ENCODE measurements at regions not wholly inside any gene's neighbourhood (a gene's known extent, or its start where the extent isn't known, plus 50 kb on each side); places are given as distances from the start of the nearest gene placed in this dataset.
"Not testable (repeated sequence)": the region's sequence is repeated elsewhere in the genome, so short reads cannot be mapped to it uniquely, and the experiment has no call there.

DNA sequence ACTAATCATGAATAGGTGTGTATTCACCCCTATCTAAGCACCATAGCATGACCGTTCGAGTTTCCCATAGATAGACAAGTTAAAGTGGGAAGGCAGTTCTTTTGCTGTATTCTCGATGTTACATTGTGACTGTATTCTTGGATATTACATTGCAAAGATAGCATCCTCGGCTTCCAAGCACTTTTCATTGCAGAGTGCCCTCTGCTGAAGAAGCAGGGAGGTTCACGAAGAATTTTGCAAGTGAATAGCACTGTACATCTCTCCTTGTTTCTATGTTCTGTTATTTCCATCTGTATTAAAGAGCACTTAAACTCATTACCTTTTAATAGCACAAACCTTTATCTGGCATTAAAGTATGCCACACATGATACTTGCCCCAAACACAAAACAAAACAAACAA is 426.7 kb upstream of the ARX start:
- ATAC-seq (no peak), DNase-seq (ENCODE audit: low spot score) (no peak)
- intact Hi-C loops (cut with DNase I): no loop called here

GRCh38 chrX:25433307-25433706 is 417.5 kb upstream of the ARX start:
- DNase-seq (ENCODE audit: low spot score) (no peak), ATAC-seq (no peak)
- intact Hi-C loops (cut with DNase I): no loop called here

GRCh38 chrX:25432396-25432795 is 416.6 kb upstream of the ARX start:
- intact Hi-C loops (cut with DNase I): no loop called here
- ATAC-seq: no peak
- DNase-seq (ENCODE audit: low spot score): no peak

GRCh38 chrX:25427873-25428555 is 412.2 kb upstream of the ARX start:
- no peak for DNase-seq (ENCODE audit: low spot score)

DNA sequence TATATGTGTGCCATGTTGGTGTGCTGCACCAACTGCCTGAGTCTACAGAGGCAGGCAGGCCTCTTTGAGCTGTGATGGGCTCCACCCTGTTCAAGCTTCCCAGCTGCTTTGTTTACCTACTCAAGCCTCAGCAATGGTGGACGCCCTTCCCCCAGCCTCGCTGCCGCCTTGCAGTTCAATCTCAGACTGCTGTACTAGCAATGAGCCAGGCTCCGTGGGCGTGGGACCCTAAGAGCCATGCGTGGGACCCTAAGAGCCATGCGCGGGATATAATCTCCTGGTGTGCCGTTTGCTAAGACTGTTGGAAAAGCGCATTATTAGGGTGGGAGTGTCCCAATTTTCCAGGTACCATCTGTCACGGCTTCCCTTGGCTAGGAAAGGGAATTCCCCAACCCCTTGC is 388.4 kb upstream of the ARX start:
- DNase-seq (ENCODE audit: low spot score); ATAC-seq; intact Hi-C loops (cut with DNase I): not testable (repeated sequence)

More at GRCh38 chrX:25427873-25428555, 412.2 kb upstream of the ARX start:
- intact Hi-C loops (cut with DNase I): no loop called here
- ATAC-seq: no peak

DNA sequence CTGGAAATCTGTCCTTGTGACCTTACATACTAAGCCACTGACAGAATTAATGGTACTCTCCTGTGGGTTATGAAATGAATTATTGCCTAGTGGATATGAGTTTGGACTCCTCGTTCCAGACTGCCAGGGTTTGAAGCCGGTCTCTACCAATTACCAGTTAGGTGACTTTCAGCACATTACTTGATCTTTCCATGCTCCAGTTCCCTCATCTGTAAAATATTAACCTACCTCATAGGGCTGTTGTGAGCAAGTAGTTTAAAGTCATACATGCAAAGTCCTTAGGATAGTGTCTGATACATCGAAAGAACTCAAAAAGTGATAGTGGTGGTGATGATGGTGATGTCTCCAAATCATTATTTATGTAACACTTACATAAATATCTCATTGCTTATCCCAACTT is 373.5 kb upstream of the ARX start:
- no peak for ATAC-seq
- intact Hi-C loops (cut with DNase I): no loop called here
- DNase-seq (ENCODE audit: low spot score): no peak

DNA sequence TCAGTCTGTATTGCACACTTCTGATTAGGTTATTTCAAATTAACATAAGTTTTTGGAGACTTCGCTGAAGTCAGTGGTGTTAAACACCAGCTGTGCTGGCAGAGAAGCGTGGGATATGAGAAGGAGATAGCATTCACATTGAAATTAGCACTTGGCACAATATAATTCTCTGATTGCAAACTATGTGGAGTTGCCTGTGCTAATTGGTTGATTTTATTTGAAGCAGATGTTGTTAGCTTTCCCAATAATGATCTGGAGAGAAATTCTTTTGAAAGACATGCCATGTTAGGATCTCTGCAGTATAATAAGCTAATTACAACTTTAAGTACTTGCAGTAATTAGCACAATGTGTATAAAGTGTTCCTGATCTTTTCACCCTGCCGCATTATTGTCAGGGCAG is 367.4 kb upstream of the ARX start:
- intact Hi-C loops (cut with DNase I): no loop called here
- DNase-seq (ENCODE audit: low spot score) (no peak), ATAC-seq (no peak)

GRCh38 chrX:25356456-25356855 is 340.7 kb upstream of the ARX start:
- ATAC-seq (no peak), DNase-seq (ENCODE audit: low spot score) (no peak)
- intact Hi-C loops (cut with DNase I): no loop called here

GRCh38 chrX:25344161-25344936 is 328.6 kb upstream of the ARX start:
- no peak for ATAC-seq
- no peak for DNase-seq (ENCODE audit: low spot score)
- intact Hi-C loops (cut with DNase I): no loop called here

GRCh38 chrX:25343060-25343459 is 327.3 kb upstream of the ARX start:
- DNase-seq (ENCODE audit: low spot score) (no peak), ATAC-seq (no peak)

GRCh38 chrX:25337841-25338240 is 322.1 kb upstream of the ARX start:
- intact Hi-C loops (cut with DNase I): no loop called here
- ATAC-seq: no peak
- DNase-seq (ENCODE audit: low spot score): no peak

More at GRCh38 chrX:25343060-25343459, 327.3 kb upstream of the ARX start:
- intact Hi-C loops (cut with DNase I): no loop called here

- intact Hi-C loops (cut with DNase I): no loop called here
- ATAC-seq: no peak
These were observed 285.2 kb upstream of the ARX start for GRCh38 chrX:25300994-25301393.

GRCh38 chrX:25296850-25297249 is 281.1 kb upstream of the ARX start:
- intact Hi-C loops (cut with DNase I): no loop called here
- DNase-seq (ENCODE audit: low spot score): no peak

More at GRCh38 chrX:25300994-25301393, 285.2 kb upstream of the ARX start:
- no peak for DNase-seq (ENCODE audit: low spot score)

GRCh38 chrX:25295466-25295865 is 279.7 kb upstream of the ARX start:
- intact Hi-C loops (cut with DNase I): no loop called here
- ATAC-seq: no peak
- DNase-seq (ENCODE audit: low spot score): no peak

More at GRCh38 chrX:25296850-25297249, 281.1 kb upstream of the ARX start:
- no peak for ATAC-seq

DNA sequence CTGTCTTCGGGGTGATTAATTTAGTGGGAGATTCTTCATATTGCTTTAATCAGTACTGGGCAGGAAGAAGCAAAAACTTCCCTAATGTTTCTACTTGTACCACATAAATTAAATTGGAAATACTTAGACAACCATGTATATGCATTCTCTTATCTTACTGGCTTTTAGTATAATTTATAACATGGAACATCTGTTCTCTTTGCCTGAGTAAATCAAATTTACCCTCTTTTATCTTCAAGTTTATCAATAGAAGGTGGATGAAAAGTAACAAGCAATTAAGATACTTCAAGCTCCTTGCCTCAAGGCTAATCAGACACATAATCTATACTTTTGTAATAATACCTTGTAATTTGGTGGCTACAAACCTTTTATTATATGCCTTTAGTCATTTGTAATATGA is 274.4 kb upstream of the ARX start:
- intact Hi-C loops (cut with DNase I): no loop called here
- ATAC-seq (no peak), DNase-seq (ENCODE audit: low spot score) (no peak)

DNA sequence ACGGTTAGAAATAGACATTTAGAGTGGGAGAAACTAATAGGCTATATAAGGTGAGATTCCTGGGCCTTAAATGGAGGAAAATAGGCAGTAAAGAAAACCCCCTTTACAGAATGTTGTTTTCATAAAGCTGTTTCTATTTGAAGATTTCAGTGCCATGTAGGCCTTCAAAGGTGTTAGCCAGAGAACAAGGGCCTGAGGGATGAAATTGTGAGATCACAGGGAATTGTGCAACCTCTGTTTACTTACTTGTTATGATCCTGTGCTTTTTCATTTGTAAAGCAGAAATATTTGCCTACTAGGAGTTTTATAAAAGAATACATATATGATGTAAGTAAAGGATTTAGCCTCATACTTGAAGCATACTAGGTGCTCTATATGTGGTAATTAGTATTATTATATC is 272.9 kb upstream of the ARX start:
- intact Hi-C loops (cut with DNase I): no loop called here
- no peak for DNase-seq (ENCODE audit: low spot score)
- ATAC-seq: no peak

- ATAC-seq: no peak
- intact Hi-C loops (cut with DNase I): no loop called here
- no peak for DNase-seq (ENCODE audit: low spot score)
These were observed 271.8 kb upstream of the ARX start for GRCh38 chrX:25287521-25287920.

- DNase-seq (ENCODE audit: low spot score) (no peak), ATAC-seq (no peak)
- intact Hi-C loops (cut with DNase I): no loop called here
These were observed 269.8 kb upstream of the ARX start for GRCh38 chrX:25285598-25285997.

GRCh38 chrX:25279510-25279909 is 263.7 kb upstream of the ARX start:
- intact Hi-C loops (cut with DNase I): no loop called here
- ATAC-seq (no peak), DNase-seq (ENCODE audit: low spot score) (no peak)

GRCh38 chrX:25278341-25278740 is 262.6 kb upstream of the ARX start:
- intact Hi-C loops (cut with DNase I): no loop called here
- no peak for DNase-seq (ENCODE audit: low spot score)
- no peak for ATAC-seq

GRCh38 chrX:25277574-25277973 is 261.8 kb upstream of the ARX start:
- intact Hi-C loops (cut with DNase I): no loop called here
- no peak for DNase-seq (ENCODE audit: low spot score)
- no peak for ATAC-seq

Measured in sciatic nerve (tissue), 2 donors.